HG02870 (cell line): ENCODE measurements at regions not wholly inside any gene's neighbourhood (a gene's known extent, or its start where the extent isn't known, plus 50 kb on each side); places are given as distances from the start of the nearest gene placed in this dataset.
"Not testable (repeated sequence)": the region's sequence is repeated elsewhere in the genome, so short reads cannot be mapped to it uniquely, and the experiment has no call there.

Experiments used
- ATAC-seq: cut with Tn5 transposase; IDR thresholded peaks from one replicate; pipeline ENCODE4 v1.9.1; 2021; ENCODE audit warnings: mild to moderate bottlenecking, moderate library complexity; ENCODE audit not compliant: unreplicated experiment

- no peak for ATAC-seq
Observed at GRCh38 chr12:41697161-41697560, 447.5 kb downstream of the GXYLT1 start.

GRCh38 chr12:41684997-41685396 lies 459.7 kb downstream of the GXYLT1 start:
- no peak for ATAC-seq

GRCh38 chr12:41683513-41684240 lies 461.0 kb downstream of the GXYLT1 start:
- ATAC-seq = no peak

GRCh38 chr12:41683023-41683422 lies 461.7 kb downstream of the GXYLT1 start:
- peak; percentile 60 for ATAC-seq

GRCh38 chr12:41681898-41682297 lies 462.8 kb downstream of the GXYLT1 start:
- ATAC-seq = no peak

- no peak for ATAC-seq
Observed at GRCh38 chr12:41680155-41680554, 464.5 kb downstream of the GXYLT1 start.

GRCh38 chr12:41663598-41664265 lies 475.6 kb downstream of the PDZRN4 start:
- ATAC-seq = no peak

- ATAC-seq = no peak
Observed at GRCh38 chr12:41661141-41661765, 473.1 kb downstream of the PDZRN4 start.

- no peak for ATAC-seq
Observed at GRCh38 chr12:41656454-41656853, 468.3 kb downstream of the PDZRN4 start.

GRCh38 chr12:41653386-41654326 lies 465.5 kb downstream of the PDZRN4 start:
- ATAC-seq = no peak

- ATAC-seq = no peak
Observed at GRCh38 chr12:41652981-41653380, 464.9 kb downstream of the PDZRN4 start.

- ATAC-seq = no peak
Observed at GRCh38 chr12:41645624-41646023, 457.5 kb downstream of the PDZRN4 start.

GRCh38 chr12:41642808-41643207 lies 454.7 kb downstream of the PDZRN4 start:
- not testable (repeated sequence) for ATAC-seq

- ATAC-seq = no peak
Observed at GRCh38 chr12:41636653-41637052, 448.5 kb downstream of the PDZRN4 start.

- no peak for ATAC-seq
Observed at GRCh38 chr12:41635626-41636364, 447.7 kb downstream of the PDZRN4 start.

- ATAC-seq = no peak
Observed at GRCh38 chr12:41634091-41634490, 446.0 kb downstream of the PDZRN4 start.

- ATAC-seq = no peak
Observed at GRCh38 chr12:41629611-41630010, 441.5 kb downstream of the PDZRN4 start.

- no peak for ATAC-seq
Observed at GRCh38 chr12:41627476-41627875, 439.4 kb downstream of the PDZRN4 start.

GRCh38 chr12:41624571-41624970 lies 436.5 kb downstream of the PDZRN4 start:
- no peak for ATAC-seq
